Rectal smooth muscle tissue (tissue), 1 donor: ENCODE measurements at regions not wholly inside any gene's neighbourhood (a gene's known extent, or its start where the extent isn't known, plus 50 kb on each side); places are given as distances from the start of the nearest gene placed in this dataset.

Experiments
- H3K27ac ChIP-seq: one replicate; pipeline ENCODE4 v1.7.0; 2013; ENCODE audit warnings: low read depth, low read length, inconsistent platforms
- H3K27me3 ChIP-seq: one replicate; pipeline ENCODE4 v1.7.0; 2013; ENCODE audit warnings: low read length; ENCODE audit not compliant: control insufficient read depth, insufficient read depth
- H3K36me3 ChIP-seq: one replicate; pipeline ENCODE4 v1.7.0; 2013; ENCODE audit warnings: low read length; ENCODE audit not compliant: control insufficient read depth, insufficient read depth
- H3K4me1 ChIP-seq: one replicate; pipeline ENCODE4 v1.7.0; 2013; ENCODE audit warnings: low read length; ENCODE audit not compliant: control insufficient read depth, insufficient read depth
- H3K4me3 ChIP-seq: one replicate; pipeline ENCODE4 v1.7.0; 2013; ENCODE audit warnings: low read length
- H3K9ac ChIP-seq: one replicate; pipeline ENCODE4 v1.7.0; 2013; ENCODE audit warnings: low read length

DNA sequence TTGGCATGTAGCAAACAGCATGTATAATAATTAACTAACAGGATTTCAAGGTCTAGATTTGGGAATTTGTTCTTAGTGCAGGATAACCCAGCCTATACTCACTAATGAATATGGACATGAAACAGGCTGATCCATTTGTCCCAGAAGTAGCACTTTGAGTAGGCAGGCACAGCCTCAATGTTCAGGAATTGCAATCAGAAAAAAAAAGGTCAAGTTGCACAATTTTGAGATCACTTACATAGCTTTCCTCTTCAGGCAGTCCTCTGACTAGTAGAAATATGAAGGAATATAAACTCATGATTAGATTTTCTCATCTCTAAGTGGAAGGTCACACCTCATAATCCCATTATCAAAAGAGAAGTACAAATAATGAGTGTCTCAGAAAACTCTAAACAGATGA is 921.4 kb upstream of the CELF2 start:
- H3K36me3 ChIP-seq, result no peaks in the 10 kb centered on the region
- no peak overlapping the region for H3K4me3 ChIP-seq
- H3K27me3 ChIP-seq, result no peaks in the 10 kb centered on the region
- H3K4me1 ChIP-seq, result no peaks in the 10 kb centered on the region
- H3K9ac ChIP-seq, result no peak overlapping the region
- no peak overlapping the region for H3K27ac ChIP-seq

DNA sequence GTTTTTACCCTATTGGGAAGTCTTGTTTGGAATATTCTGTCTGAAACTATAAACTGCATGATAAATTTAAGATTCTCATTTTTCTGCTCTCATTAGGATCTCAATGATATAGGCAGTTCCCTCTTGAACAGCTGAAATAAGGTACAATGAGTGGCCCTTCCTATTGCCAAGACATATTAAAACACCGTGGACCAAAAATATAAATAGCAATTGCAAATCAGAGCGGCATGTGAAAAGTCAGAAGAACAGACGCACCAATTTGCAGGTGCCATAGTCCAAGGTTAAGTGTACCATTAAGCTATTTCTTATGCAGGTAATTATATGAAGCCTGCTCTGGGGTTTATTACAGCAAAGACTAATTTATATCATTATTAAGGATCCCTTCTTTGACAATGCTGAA is 920.8 kb upstream of the CELF2 start:
- no peak overlapping the region for H3K27ac ChIP-seq
- H3K4me1 ChIP-seq, result no peaks in the 10 kb centered on the region
- H3K9ac ChIP-seq, result no peak overlapping the region
- H3K4me3 ChIP-seq, result no peak overlapping the region
- H3K27me3 ChIP-seq, result no peaks in the 10 kb centered on the region
- H3K36me3 ChIP-seq, result no peaks in the 10 kb centered on the region

DNA sequence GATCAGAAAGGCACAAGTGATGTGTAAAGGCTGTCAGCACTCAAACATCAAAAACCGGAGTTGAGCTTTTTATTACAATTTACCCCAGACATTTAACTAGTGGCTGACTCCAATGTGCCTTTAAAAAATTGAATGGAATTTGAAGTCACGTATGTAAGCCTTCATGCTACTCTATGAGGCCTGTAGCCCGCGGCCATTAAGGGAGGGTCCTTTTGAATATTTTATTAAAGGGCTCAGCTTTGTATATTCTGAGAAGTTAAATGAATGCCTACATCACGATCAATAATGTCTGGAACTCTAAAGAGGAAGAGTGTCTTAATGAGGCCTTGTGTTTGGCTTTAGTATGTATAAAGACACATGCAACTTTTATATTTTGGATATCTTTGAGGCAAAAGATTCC is 916.6 kb upstream of the CELF2 start:
- no peaks in the 10 kb centered on the region for H3K27me3 ChIP-seq
- H3K4me1 ChIP-seq, result no peaks in the 10 kb centered on the region
- no peaks in the 10 kb centered on the region for H3K36me3 ChIP-seq
- no peak overlapping the region for H3K27ac ChIP-seq
- no peak overlapping the region for H3K9ac ChIP-seq
- no peak overlapping the region for H3K4me3 ChIP-seq

DNA sequence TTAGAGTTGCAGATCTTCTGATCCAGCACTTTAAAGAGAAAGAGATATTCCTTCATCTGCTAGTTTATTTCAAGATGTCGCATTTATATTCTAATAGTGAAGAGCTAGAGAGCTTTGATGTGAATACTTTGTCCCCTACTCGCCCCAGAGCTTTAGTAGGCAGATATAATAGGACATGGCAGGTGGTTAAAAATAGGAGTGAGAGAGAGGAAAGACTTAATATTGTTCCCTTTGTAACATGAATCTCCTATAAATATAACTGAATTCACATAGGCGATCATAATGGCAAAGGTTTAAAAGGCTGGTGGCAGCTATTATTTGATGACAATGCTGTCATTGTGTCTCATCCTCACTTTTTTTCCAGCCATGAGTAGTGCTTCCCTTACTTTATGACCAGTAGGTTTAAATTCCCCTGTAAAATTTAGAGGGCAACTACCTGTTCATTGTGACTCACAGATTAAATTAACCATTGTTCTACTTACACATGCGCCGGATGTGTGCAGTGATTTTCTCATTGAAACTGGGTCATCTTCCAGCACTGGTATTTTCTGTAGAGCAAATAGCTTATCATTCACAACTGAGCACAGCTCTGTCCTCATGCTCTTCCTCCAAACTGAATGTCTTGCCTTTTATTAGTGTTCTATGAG is 906.7 kb upstream of the CELF2 start:
- Histone ChIP-seq H3K27ac (no peak overlapping the region), H3K4me3 (no peak overlapping the region), H3K27me3 (no peaks in the 10 kb centered on the region), H3K4me1 (no peaks in the 10 kb centered on the region), H3K36me3 (no peaks in the 10 kb centered on the region), H3K9ac (no peak overlapping the region)

DNA sequence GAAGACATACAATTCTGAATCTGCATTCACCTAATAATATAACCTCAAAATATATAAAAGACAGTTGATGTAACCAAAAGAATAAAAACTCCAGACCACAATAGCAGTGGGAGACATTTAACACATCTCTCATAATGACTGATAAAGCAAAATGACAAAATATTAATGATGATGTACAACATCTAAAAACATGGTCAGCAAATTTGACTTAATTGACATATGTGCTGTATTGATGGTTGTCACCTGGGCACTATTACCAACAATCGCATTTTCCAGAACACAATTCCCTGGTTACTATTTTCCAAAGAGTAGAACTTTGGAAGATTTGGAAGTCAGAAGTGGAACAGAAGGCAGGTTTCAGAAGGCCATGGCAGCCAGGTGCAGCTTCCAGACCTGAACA is 899.5 kb upstream of the CELF2 start:
- no peaks in the 10 kb centered on the region for H3K4me1 ChIP-seq
- H3K4me3 ChIP-seq, result no peak overlapping the region
- no peak overlapping the region for H3K27ac ChIP-seq
- no peak overlapping the region for H3K9ac ChIP-seq
- no peaks in the 10 kb centered on the region for H3K27me3 ChIP-seq
- no peaks in the 10 kb centered on the region for H3K36me3 ChIP-seq

DNA sequence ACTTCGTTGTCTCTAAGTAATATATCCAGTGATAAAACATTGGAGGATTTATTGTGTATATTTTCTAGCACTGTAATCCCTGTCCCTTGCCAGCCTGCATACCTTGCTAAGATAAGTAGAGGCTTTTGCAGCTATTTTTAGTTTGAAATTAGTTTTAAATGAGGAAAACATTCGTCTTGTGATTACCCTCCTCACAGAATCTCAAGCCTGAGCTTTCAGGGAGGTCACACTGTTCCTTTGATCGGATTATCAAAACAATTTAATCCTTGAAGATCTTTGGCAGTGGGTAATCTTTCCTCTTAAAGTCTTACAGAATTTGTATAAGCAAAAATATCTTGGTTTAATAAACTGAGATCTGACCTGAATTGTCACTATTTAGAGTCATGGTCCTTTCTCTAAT is 897.0 kb upstream of the CELF2 start:
- H3K27me3 ChIP-seq, result no peaks in the 10 kb centered on the region
- no peaks in the 10 kb centered on the region for H3K4me1 ChIP-seq
- no peak overlapping the region for H3K9ac ChIP-seq
- no peak overlapping the region for H3K27ac ChIP-seq
- no peak overlapping the region for H3K4me3 ChIP-seq
- H3K36me3 ChIP-seq, result no peaks in the 10 kb centered on the region

DNA sequence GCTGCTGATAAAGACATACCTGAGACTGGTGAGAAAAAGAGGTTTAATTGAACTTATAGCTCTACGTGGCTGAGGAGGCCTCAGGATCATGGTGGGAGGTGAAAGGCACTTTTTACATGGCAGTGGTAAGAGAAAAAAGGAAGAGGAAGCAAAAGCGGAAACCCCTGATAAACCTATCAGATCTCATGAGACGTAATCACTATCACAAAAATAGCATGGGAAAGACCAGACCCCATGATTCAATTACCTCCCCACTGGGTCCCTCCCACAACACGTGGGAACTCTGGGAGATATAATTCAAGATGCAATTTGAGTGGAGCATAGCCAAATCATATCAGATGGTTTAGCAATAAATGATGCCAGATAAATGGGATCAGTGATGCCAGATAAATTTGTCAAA is 892.0 kb upstream of the CELF2 start:
- H3K4me3 ChIP-seq, result no peak overlapping the region
- H3K4me1 ChIP-seq, result no peaks in the 10 kb centered on the region
- H3K27ac ChIP-seq, result no peak overlapping the region
- no peaks in the 10 kb centered on the region for H3K36me3 ChIP-seq
- H3K27me3 ChIP-seq, result no peaks in the 10 kb centered on the region
- H3K9ac ChIP-seq, result no peak overlapping the region

DNA sequence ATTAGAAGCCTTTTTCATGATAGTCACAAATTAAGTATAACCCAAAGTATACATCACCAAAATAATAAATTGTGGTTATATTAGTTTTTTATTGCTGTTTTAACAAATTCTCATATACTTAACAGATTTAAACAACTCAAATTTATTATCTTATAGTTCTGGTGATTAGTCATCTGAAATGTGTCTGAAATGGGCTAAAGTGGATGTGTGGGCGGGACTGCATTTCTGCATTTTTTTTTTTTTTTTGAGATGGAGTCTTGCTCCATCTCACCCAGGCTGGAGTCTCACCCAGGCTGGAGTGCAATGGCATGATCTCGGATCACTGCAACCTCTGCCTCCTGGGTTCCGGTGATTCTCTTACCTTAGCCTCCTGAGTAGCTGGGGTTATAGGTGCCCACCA is 891.5 kb upstream of the CELF2 start:
- Histone ChIP-seq H3K36me3 (no peaks in the 10 kb centered on the region), H3K4me3 (no peak overlapping the region), H3K27me3 (no peaks in the 10 kb centered on the region), H3K9ac (no peak overlapping the region), H3K4me1 (no peaks in the 10 kb centered on the region), H3K27ac (no peak overlapping the region)

DNA sequence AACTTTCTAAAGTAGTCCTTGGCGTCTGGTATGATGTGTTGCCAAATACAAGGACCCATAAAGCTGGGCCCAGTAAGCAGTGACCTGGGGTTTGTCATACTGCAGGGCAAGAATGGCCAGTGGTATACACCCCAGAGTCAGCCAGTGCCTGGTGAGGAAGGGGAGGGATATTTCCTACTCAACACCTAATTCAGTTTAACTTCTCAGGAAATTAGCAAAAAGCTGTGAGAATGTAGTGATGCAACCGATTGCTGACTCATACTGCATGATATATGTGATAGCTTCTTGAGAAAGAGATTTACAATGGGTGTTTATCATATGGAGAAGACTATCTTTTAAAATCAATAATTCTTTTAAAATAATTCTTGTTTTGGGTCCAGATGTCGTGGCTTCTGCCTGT is 889.3 kb upstream of the CELF2 start:
- Histone ChIP-seq H3K36me3 (no peaks in the 10 kb centered on the region), H3K4me3 (no peak overlapping the region), H3K9ac (no peak overlapping the region), H3K4me1 (no peaks in the 10 kb centered on the region), H3K27ac (no peak overlapping the region), H3K27me3 (no peaks in the 10 kb centered on the region)

DNA sequence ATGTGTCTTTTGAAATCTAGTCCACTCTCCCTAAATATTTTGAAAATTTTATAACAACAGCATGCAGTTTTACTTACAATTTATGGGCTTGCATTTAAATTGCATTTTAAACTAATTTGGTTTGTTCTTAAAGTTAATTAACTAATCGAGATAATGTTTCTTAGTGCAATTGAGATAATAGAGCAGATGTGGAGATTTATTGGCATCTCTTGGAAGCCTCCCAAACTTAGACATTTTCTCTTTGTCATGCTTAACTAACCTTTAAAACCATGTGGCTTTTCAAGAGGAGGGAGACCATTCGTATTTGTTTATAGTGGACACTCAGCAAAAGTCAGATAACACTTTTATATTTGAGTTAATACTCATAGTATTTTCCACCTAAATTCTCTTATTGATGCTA is 887.0 kb upstream of the CELF2 start:
- Histone ChIP-seq H3K4me3 (no peak overlapping the region), H3K9ac (no peak overlapping the region), H3K27ac (no peak overlapping the region), H3K4me1 (no peaks in the 10 kb centered on the region), H3K27me3 (no peaks in the 10 kb centered on the region), H3K36me3 (no peaks in the 10 kb centered on the region)

DNA sequence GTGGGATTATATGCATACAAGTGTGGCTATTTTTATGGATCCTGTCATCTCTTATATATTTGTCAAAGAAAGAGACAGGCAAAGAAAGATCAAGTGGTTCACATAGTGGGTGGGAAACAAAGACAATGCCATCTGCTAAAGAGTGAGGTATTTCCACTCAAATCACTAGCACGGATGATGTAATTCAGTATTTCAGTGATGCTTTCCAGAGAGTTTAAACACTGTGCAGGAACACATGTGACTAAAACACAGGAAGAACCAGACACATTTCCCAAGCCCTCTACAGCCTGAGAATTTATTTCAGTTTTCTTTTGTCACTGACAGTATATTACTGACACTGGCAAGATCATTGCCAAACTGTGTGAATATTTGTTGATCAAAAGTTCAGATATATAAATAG is 885.7 kb upstream of the CELF2 start:
- no peaks in the 10 kb centered on the region for H3K36me3 ChIP-seq
- H3K27ac ChIP-seq, result no peak overlapping the region
- H3K27me3 ChIP-seq, result no peaks in the 10 kb centered on the region
- no peak overlapping the region for H3K9ac ChIP-seq
- no peaks in the 10 kb centered on the region for H3K4me1 ChIP-seq
- no peak overlapping the region for H3K4me3 ChIP-seq

DNA sequence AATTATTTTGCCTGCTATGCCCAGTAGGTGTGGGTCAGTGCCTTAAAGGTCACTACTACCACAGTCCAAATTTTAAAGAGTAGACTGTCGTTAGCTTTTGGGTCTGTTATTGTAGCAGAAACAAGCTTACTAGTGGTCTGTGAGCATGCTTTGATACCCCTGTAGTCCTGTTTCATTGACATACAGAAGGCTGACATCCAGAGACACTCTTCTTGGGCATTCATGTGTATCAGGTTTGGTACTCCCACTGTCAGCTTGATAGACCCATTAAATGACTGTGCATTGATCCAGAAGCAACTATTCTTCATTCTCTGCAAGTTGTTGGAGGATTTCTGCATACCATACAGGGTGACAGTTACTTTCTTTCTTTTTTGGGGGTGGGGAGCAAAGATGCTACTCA is 884.4 kb upstream of the CELF2 start:
- Histone ChIP-seq H3K4me3 (no peak overlapping the region), H3K4me1 (no peaks in the 10 kb centered on the region), H3K27ac (no peak overlapping the region), H3K36me3 (no peaks in the 10 kb centered on the region), H3K9ac (no peak overlapping the region), H3K27me3 (no peaks in the 10 kb centered on the region)

DNA sequence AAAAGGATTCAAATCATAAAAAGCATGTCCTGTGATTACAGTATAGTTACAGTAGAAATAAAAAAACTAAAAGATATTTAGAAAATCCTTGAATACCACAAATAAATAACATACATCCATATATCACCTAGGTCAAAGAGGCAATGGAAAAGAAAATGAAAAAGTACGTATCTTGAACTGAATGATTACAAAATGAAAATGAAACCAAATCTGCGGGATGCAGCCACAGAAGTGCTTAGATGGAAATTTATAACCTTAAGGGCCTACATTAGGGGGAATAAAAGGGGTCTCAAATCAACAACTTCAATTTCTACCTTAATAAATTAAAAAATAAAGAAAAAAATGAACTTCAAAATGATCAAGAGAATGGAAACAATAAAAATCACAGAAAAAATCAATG is 879.0 kb upstream of the CELF2 start:
- no peak overlapping the region for H3K27ac ChIP-seq
- H3K4me1 ChIP-seq, result no peaks in the 10 kb centered on the region
- no peak overlapping the region for H3K9ac ChIP-seq
- H3K4me3 ChIP-seq, result peak overlapping the region; percentile 32
- H3K36me3 ChIP-seq, result no peaks in the 10 kb centered on the region
- H3K27me3 ChIP-seq, result no peaks in the 10 kb centered on the region
